ENCODE measurements at regions not wholly inside any gene's neighbourhood (a gene's known extent, or its start where the extent isn't known, plus 50 kb on each side); places are given as distances from the start of the nearest gene placed in this dataset.

- Histone ChIP-seq H3K9me3 (ENCODE audit: control insufficient read depth, insufficient read depth, low read length) (no peaks in the 10 kb centered on the region), H3K23ac (ENCODE audit: low read depth, low read length) (no peak overlapping the region), H2AK5ac (ENCODE audit: low read depth, low read length) (no peak overlapping the region), H3K4ac (ENCODE audit: low read depth, low read length) (no peak overlapping the region), H4K20me1 (ENCODE audit: insufficient read depth, low read length) (no peaks in the 10 kb centered on the region), H3K9me1 (ENCODE audit: insufficient read depth, low read length) (no peaks in the 10 kb centered on the region), H3K56ac (ENCODE audit: extremely low read depth, insufficient read depth, low read length) (no peak overlapping the region), H2BK120ac (ENCODE audit: low read depth, low read length) (no peak overlapping the region), H4K5ac (ENCODE audit: low read depth, low read length) (no peak overlapping the region), H4K91ac (ENCODE audit: insufficient read depth, low read depth, low read length) (no peak overlapping the region), H3K4me2 (ENCODE audit: low read depth, low read length) (no peak overlapping the region), H3K14ac (replicated peaks; ENCODE audit: low read depth, low read length) (no peak overlapping the region), H2AFZ (replicated peaks; ENCODE audit: low read length, poor library complexity) (no peak overlapping the region), H2AK9ac (replicated peaks; ENCODE audit: low read depth, low read length, poor library complexity) (no peak overlapping the region), H3K9ac (ENCODE audit: low read depth, low read length) (no peak overlapping the region), H3K27me3 (ENCODE audit: control insufficient read depth, insufficient read depth, low read length) (peaks cover 2% of the 10 kb centered on the region; the same call in 1 of the 2 replicates), H3K4me1 (ENCODE audit: control insufficient read depth, insufficient read depth, low read length) (no peaks in the 10 kb centered on the region), H3K36me3 (ENCODE audit: control insufficient read depth, insufficient read depth, low read length) (no peaks in the 10 kb centered on the region), H2BK15ac (ENCODE audit: low read depth, low read length) (no peak overlapping the region), H3K18ac (ENCODE audit: low read depth, low read length) (no peak overlapping the region), H4K8ac (ENCODE audit: low read depth in 2 of 2, low read length in 2 of 2) (no peak overlapping the region), H2BK5ac (ENCODE audit: low read depth, low read length, poor library complexity, severe bottlenecking) (no peak overlapping the region), H3K4me3 (ENCODE audit: insufficient read depth, low read depth, low read length) (no peak overlapping the region), H2BK20ac (ENCODE audit: low read depth, low read length) (no peak overlapping the region), H3K79me1 (ENCODE audit: low read depth in 1 of 2, low read length in 2 of 2) (no peaks in the 10 kb centered on the region), H3K27ac (ENCODE audit: insufficient read depth, low read length) (no peak overlapping the region)
- ATAC-seq (ENCODE audit: low read depth) (no peak), DNase-seq (no peak)
- CTCF ChIA-PET = no interaction called here
- dilution Hi-C loops (cut with HindIII; ENCODE audit: low sequenced_read_pairs, unreplicated experiment) = no loop called here
- WGBS, 2 experiments (ENCODE audit: extremely low coverage in 2 of 2, insufficient read length in 1 of 2) = no CpG with 5 or more reads among the region's 6 CpGs
- intact Hi-C loops (cut with micrococcal nuclease) = no loop called here
- in situ Hi-C loops (cut with MboI; ENCODE audit: low sequenced_read_pairs) = no loop called here
- TF ChIP-seq CHD1 (IDR thresholded peaks at IDR 0.05; ENCODE audit: low read depth, low read length) (no peak), CTCF (conservative IDR thresholded peaks at IDR 0.05; ENCODE audit: low read depth, low read length) (no peak), ELK1 (IDR thresholded peaks at IDR 0.05; ENCODE audit: borderline replicate concordance, low read depth, low read length) (no peak), MAFK (IDR thresholded peaks at IDR 0.05; ENCODE audit: low read depth, low read length) (no peak), NFE2L2 (IDR thresholded peaks at IDR 0.05; ENCODE audit: low read depth, low read length) (no peak), POLR2A (IDR thresholded peaks at IDR 0.05; ENCODE audit: low read depth, low read length) (no peak), RCOR1 (IDR thresholded peaks at IDR 0.05; ENCODE audit: insufficient replicate concordance, low read length) (no peak), BHLHE40 (IDR thresholded peaks at IDR 0.05; ENCODE audit: low read depth, low read length) (no peak), SMC3 (IDR thresholded peaks at IDR 0.05; ENCODE audit: low read depth, low read length) (no peak), FOS (IDR thresholded peaks at IDR 0.05; ENCODE audit: low read depth, low read length) (no peak), RAD21 (IDR thresholded peaks at IDR 0.05; ENCODE audit: low read length) (no peak)
- POLR2A ChIA-PET (ENCODE audit: unreplicated experiment) = no interaction called here
- no TSS peak for BruUV-seq (replicated peaks)
Measured at GRCh38 chr6:18543051-18543450, 155.9 kb downstream of the RNF144B start.

Measured in IMR-90 (cell line).